ENCODE measurements at regions not wholly inside any gene's neighbourhood (a gene's known extent, or its start where the extent isn't known, plus 50 kb on each side); places are given as distances from the start of the nearest gene placed in this dataset.

DNA sequence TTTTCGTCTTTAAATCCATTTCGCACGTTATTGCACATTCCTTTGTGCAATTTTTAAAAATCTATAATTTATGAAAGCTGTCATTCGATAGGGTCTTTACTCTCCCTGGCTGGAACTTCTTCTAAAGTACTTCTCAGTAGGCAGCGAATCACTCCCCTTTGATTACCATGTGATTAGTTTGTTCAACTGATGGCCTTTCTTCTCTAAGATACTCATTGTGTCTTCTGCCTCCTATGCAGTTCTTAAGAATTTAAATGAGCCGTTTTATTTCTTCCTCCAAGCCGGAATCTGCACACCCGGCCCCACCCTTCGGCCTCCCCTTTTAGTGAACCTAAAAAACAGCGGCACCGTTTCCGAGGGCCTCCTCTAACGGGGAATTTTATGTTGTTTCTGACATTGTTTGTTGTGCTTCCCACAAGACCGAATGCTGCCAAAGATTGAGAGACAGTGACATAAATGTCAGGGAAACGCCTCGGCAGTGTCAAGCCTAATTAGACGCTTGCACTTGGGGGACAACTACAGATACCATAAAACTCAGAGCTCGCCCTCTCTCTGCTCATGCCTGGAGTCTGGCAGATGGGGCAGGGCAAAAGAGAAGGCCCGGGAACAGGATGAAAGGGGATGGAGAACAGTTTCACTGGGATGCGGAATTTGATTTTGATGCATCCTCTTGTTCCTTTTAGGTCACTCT is 255.3 kb downstream of the BCL11A start:
- ATAC-seq, result no peak
- H3K27me3 Mint-ChIP-seq (ENCODE audit: low read depth), result peaks cover 7% of the 10 kb centered on the region
- no peaks in the 10 kb centered on the region for H3K4me1 Mint-ChIP-seq (ENCODE audit: low read depth)
- POLR2A ChIA-PET, result no interaction called here
- no peaks in the 10 kb centered on the region for H3K36me3 Mint-ChIP-seq (ENCODE audit: low read depth)
- H3K4me3 Mint-ChIP-seq, result no peak overlapping the region
- no peaks in the 10 kb centered on the region for H3K9me3 Mint-ChIP-seq (ENCODE audit: insufficient read depth)
- no peak overlapping the region for H3K27ac Mint-ChIP-seq
- no peak for DNase-seq
- CTCF ChIA-PET, result no interaction called here

DNA sequence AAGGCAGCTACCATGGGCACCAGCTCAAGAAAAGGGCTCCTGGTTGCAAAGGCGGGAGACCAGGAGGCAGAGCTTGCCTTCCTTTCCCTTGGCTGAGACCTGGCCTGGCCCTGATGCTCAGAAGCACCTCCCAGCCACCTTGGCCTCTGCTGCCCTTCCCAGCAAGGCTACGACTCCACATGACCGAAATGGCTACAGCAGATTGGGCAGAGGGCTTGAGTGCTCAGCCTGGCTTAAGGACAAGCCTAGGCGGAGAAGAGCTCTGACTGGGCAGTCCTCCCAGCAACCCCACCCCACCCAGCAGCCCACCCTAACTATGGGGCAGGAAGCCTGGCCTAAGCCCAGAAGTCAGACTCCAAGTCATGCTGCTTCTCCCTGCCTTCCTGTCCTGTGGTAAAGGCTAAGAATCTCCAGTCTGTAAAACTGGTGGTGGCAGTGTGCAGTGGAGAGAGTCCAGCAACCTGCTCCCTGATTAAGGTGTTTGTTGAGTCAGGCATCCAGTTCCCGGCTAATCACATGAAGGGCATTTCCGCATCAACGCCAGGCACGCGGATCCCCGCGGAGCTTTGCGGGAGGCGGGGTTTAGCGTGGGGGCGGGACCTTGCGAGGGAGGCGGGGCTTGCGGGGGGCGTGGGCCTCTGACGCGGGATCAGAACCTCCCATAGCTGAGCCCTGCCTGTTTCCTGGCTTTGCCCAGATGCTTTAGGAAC is 256.0 kb downstream of the BCL11A start:
- Mint-ChIP-seq H3K4me3 (no peak overlapping the region), H3K9me3 (ENCODE audit: insufficient read depth) (no peaks in the 10 kb centered on the region), H3K4me1 (ENCODE audit: low read depth) (no peaks in the 10 kb centered on the region), H3K36me3 (ENCODE audit: low read depth) (no peaks in the 10 kb centered on the region), H3K27me3 (ENCODE audit: low read depth) (peaks cover 5% of the 10 kb centered on the region), H3K27ac (no peak overlapping the region)
- CTCF ChIA-PET, result no interaction called here
- DNase-seq (no peak), ATAC-seq (no peak)
- POLR2A ChIA-PET, result no interaction called here

DNA sequence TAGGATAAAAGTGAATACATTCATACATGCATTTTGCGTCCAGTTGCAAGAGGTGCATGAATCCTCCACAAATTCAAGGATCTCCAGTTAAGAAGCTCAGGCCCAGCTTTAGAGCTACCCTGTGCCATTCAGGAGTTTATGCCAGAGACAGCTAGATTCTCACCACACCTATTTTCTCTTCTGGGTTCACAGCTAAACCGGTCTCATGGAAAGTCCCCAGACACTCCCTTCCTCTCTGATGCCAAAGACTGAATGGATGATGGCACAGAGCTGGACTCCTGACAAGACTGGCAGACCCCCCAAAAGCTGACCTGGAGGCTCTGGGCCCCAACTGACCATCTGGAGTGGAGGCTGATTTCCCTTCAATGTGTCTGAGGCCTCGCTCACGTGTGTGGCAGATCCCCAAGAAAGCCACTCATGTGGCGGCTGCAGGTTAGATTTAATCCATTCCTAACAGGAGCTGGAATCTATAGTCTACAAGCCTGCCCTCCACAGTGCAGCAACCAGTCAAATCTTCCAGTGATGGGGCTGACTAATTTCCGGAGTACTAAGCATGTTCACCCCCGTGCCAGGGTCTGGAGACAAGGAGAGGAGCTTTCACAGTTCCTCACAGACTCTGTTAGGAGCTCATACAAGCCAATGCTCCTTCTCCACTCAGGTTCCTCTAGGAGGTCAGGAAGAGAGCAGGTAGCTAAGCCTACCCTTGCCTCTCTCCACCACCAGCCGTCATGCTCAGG is 257.1 kb downstream of the BCL11A start:
- CTCF ChIA-PET, result no interaction called here

DNA sequence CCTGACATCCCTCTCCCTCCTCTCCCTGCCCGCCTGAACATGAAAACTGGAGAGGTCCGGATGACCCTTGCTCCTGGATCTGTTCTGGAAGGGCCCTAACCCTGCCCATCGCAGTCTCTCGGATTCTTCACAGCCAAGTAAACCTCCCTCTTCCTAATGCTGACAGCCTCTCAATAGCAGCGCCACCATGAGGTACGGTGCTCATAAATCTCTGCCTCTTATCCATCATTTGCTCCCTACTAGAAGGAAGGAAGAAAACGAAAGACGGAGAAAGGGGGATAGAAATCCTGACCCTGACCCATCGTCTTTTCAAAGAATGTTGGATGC is 257.9 kb downstream of the BCL11A start:
- ChIA-PET POLR2A (no interaction called here), CTCF (no interaction called here)
- Mint-ChIP-seq H3K27me3 (ENCODE audit: low read depth) (peaks cover 5% of the 10 kb centered on the region), H3K9me3 (ENCODE audit: insufficient read depth) (no peaks in the 10 kb centered on the region), H3K4me3 (no peak overlapping the region), H3K36me3 (ENCODE audit: low read depth) (no peaks in the 10 kb centered on the region), H3K27ac (no peak overlapping the region), H3K4me1 (ENCODE audit: low read depth) (no peaks in the 10 kb centered on the region)
- ATAC-seq (no peak), DNase-seq (no peak)

More for the DNA sequence above, 257.1 kb downstream of the BCL11A start:
- POLR2A ChIA-PET, result no interaction called here
- H3K27me3 Mint-ChIP-seq (ENCODE audit: low read depth), result peaks cover 5% of the 10 kb centered on the region
- no peak overlapping the region for H3K4me3 Mint-ChIP-seq
- H3K27ac Mint-ChIP-seq, result no peak overlapping the region
- DNase-seq, result no peak
- no peak for ATAC-seq
- no peaks in the 10 kb centered on the region for H3K9me3 Mint-ChIP-seq (ENCODE audit: insufficient read depth)
- no peaks in the 10 kb centered on the region for H3K4me1 Mint-ChIP-seq (ENCODE audit: low read depth)
- no peaks in the 10 kb centered on the region for H3K36me3 Mint-ChIP-seq (ENCODE audit: low read depth)

DNA sequence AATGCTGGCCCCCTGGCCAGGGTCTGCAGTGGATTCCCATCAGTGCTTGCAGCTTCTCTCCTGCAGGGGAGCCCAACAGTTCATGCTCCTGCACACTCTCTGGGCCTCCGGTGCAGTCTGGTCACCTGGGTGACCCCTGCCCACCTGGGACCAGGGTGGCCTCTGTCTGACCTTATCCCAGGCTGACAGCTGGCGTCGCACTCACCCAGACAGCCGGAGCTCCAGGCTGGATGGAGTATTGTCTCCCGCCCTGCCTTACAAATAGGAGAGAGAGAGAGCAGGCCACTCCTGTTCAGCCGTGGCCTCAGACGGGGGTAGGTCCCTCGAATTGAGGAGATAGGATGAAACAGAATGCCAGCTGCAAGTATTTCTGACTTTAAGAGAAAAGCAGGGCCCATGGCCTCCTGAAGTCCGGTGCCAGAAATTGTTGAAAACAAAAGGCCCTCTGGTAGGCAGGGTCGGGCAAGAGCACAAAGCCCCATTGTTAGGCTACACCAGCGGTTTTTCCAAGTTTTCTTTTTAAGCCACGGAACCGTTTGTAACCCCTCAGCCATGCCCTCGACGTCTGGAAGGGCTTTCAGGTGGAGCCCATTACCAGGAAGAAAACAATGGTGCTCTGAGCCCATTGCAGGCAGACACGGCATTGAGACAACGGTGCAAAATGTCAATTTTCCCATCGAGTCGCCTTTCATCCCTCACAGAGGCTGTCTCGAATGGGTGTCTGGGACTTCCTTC is 258.4 kb downstream of the BCL11A start:
- ATAC-seq, result no peak
- CTCF ChIA-PET, result no interaction called here
- no peak for DNase-seq
- H3K9me3 Mint-ChIP-seq (ENCODE audit: insufficient read depth), result no peaks in the 10 kb centered on the region
- no peaks in the 10 kb centered on the region for H3K4me1 Mint-ChIP-seq (ENCODE audit: low read depth)
- no peak overlapping the region for H3K4me3 Mint-ChIP-seq
- H3K27me3 Mint-ChIP-seq (ENCODE audit: low read depth), result peaks cover 3% of the 10 kb centered on the region
- no peaks in the 10 kb centered on the region for H3K36me3 Mint-ChIP-seq (ENCODE audit: low read depth)
- no peak overlapping the region for H3K27ac Mint-ChIP-seq
- POLR2A ChIA-PET, result no interaction called here

DNA sequence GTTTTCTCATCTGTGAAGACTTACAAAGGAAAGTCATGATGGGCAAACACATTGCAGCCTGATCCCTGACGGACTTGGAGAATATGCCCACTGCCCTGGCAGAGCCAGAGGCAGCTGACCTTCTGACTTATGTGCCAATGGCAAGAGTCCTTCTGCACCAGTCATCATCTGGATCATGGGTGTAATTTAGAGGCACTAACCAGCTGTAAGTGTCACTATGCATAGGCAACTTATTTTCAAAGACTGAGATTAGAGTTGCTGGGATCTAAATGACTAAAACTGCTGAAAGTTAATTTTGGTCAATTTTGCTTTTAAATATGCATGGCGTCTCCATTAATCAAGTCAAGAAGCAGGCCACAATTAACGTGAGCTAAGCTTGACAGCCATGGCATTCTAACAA is 261.2 kb downstream of the BCL11A start:
- Mint-ChIP-seq H3K4me1 (ENCODE audit: low read depth) (no peaks in the 10 kb centered on the region), H3K27me3 (ENCODE audit: low read depth) (peaks cover 3% of the 10 kb centered on the region), H3K27ac (no peak overlapping the region), H3K9me3 (ENCODE audit: insufficient read depth) (no peaks in the 10 kb centered on the region), H3K36me3 (ENCODE audit: low read depth) (no peaks in the 10 kb centered on the region), H3K4me3 (no peak overlapping the region)
- ATAC-seq (no peak), DNase-seq (no peak)
- ChIA-PET POLR2A (no interaction called here), CTCF (no interaction called here)

DNA sequence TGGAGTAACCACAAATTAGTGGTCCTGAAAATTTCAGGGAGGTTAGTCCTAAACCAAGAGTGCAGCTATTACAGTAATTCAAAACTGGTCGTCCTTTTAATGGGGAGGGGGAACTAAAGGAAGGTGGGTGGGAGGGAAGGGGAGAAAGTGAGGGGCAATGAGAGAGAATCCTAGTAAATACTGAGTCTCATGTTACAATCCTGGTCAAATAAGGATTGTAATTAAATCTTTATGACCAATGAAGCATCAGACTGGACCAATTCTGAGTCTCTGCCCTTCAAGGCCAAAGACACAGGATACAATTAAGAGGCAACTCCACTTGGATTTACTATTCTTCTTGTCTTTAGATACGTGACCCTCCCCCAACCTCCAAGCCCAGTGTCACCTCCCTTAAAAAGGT is 262.9 kb downstream of the BCL11A start:
- CTCF ChIA-PET, result no interaction called here
- ATAC-seq, result no peak

DNA sequence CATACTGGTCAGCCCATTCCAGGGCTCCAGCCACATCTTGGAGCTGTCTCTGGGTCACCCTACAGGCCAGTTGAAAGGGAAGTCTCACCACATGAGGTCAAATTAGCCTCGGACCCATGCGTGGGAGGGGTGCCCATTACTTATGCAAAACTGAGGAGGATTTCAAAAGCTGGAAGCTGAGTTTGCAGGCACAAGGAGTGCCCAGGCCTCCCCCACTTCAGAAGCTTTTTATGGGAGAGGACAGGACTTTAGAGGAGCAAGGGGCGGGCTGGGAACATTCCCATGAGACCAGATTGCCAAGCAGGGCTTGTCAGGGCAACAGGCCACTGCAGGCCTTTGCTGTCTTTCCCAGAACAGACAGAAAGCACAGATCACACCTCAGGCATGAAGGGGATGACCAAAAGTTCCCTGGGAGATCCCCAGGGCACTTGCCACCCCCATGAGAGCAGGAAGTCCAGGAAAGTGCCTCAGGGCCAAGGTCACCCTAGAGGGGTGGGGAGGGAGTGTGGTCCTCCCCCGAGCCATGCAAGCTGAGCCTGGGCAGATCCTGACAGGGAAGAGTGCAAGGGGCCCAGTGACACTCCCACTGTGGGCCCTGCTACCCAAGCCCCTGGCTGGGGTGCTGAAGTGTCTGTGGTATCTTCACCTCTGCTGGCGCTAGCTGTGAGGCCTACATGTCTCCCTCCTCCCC is 267.7 kb downstream of the BCL11A start:
- ChIA-PET POLR2A (no interaction called here), CTCF (no interaction called here)
- H3K9me3 Mint-ChIP-seq (ENCODE audit: insufficient read depth), result no peaks in the 10 kb centered on the region
- H3K27ac Mint-ChIP-seq, result no peak overlapping the region
- no peak overlapping the region for H3K4me3 Mint-ChIP-seq
- no peaks in the 10 kb centered on the region for H3K36me3 Mint-ChIP-seq (ENCODE audit: low read depth)
- ATAC-seq (no peak), DNase-seq (no peak)
- peaks cover 3% of the 10 kb centered on the region for H3K27me3 Mint-ChIP-seq (ENCODE audit: low read depth)
- H3K4me1 Mint-ChIP-seq (ENCODE audit: low read depth), result no peaks in the 10 kb centered on the region

More for the DNA sequence above, 262.9 kb downstream of the BCL11A start:
- no peak overlapping the region for H3K27ac Mint-ChIP-seq
- no peak for DNase-seq
- H3K4me1 Mint-ChIP-seq (ENCODE audit: low read depth), result no peaks in the 10 kb centered on the region
- no peaks in the 10 kb centered on the region for H3K9me3 Mint-ChIP-seq (ENCODE audit: insufficient read depth)
- no peaks in the 10 kb centered on the region for H3K36me3 Mint-ChIP-seq (ENCODE audit: low read depth)
- POLR2A ChIA-PET, result no interaction called here
- H3K27me3 Mint-ChIP-seq (ENCODE audit: low read depth), result peaks cover 3% of the 10 kb centered on the region
- no peak overlapping the region for H3K4me3 Mint-ChIP-seq

DNA sequence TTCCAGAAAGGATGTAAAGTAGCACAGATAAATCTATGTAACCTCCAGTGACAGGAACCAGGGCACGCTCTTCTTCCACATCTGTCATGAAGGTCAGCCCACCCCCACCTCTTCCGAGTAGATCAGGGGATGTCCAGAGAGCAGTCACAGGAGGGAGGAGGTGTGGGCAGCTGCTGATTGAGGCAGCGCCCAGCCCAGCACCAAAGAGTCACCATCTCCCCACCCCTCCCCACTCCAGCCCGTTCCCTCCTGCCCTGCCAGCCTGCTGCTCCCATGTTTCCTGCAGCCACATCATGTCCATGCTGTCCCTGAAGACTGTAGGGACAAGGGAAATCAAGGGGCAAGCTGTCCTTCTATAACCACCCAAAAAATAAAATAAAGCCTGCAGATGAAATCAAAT is 269.8 kb downstream of the BCL11A start:
- DNase-seq (no peak), ATAC-seq (no peak)
- ChIA-PET CTCF (no interaction called here), POLR2A (no interaction called here)
- no peaks in the 10 kb centered on the region for H3K36me3 Mint-ChIP-seq (ENCODE audit: low read depth)
- no peak overlapping the region for H3K27ac Mint-ChIP-seq
- H3K9me3 Mint-ChIP-seq (ENCODE audit: insufficient read depth), result no peaks in the 10 kb centered on the region
- H3K4me1 Mint-ChIP-seq (ENCODE audit: low read depth), result no peaks in the 10 kb centered on the region
- no peak overlapping the region for H3K4me3 Mint-ChIP-seq
- peaks cover 3% of the 10 kb centered on the region for H3K27me3 Mint-ChIP-seq (ENCODE audit: low read depth)

DNA sequence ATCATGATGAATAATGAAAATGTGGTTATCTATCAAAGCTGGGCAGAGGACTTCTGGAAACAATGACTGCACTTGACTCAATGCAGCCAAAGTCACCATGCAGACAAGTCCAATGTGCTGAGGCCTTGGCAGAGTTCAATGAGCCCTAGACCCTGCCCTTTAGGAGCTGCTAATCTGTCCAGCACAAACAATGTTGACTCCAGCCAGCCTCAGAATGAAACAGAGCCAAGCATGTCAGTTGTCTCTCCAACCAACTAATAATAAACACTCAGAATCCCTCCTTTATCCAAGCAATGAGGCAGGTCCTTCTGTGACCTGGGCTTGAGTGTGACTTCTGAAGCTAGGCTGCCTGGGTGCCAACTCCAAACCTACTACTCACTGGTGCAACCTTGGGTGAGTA is 270.6 kb downstream of the BCL11A start:
- DNase-seq (no peak), ATAC-seq (no peak)
- no peak overlapping the region for H3K4me3 Mint-ChIP-seq
- POLR2A ChIA-PET, result no interaction called here
- H3K4me1 Mint-ChIP-seq (ENCODE audit: low read depth), result no peaks in the 10 kb centered on the region
- no peaks in the 10 kb centered on the region for H3K9me3 Mint-ChIP-seq (ENCODE audit: insufficient read depth)
- CTCF ChIA-PET, result no interaction called here
- H3K36me3 Mint-ChIP-seq (ENCODE audit: low read depth), result no peaks in the 10 kb centered on the region
- peaks cover 3% of the 10 kb centered on the region for H3K27me3 Mint-ChIP-seq (ENCODE audit: low read depth)
- H3K27ac Mint-ChIP-seq, result no peak overlapping the region

DNA sequence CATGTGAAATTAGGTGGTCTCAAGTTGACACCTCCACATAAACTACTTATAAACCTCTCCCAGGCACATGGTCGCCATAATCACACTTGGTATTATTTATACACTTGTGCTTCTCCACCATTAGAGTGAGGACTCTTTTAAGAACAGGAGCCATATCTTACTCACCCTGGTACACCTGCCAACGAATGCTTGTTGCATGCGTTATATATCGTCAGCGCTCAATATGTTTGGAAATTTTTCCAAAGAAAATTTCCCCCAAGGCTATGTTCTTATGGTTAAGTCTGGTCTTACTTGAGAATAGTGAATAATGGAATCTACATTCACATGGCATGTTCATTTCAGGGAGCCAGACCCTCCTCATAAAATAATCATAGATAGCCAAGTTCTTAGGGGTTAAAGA is 271.7 kb downstream of the BCL11A start:
- peaks cover 3% of the 10 kb centered on the region for H3K27me3 Mint-ChIP-seq (ENCODE audit: low read depth)
- ATAC-seq, result no peak
- H3K36me3 Mint-ChIP-seq (ENCODE audit: low read depth), result no peaks in the 10 kb centered on the region

DNA sequence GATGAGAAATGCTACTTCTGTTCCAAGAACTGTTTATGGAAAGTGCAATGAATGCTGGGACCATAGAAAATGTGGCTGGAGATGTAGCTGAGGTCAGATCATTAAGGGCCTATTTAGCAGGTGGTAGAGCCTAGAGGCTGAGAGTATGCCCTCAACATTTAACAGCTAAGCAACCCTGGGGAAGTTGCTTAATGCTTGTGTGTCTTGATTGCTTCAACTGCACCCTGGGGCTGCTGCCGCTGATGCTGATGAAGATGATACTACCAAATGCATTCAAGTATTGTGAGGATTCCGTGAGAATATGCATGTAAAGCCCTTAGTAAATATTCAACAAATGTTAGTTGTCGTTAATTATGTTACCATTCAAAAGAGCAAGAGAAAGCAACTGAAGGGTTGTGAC is 273.2 kb downstream of the BCL11A start:
- no peaks in the 10 kb centered on the region for H3K4me1 Mint-ChIP-seq (ENCODE audit: low read depth)
- ChIA-PET CTCF (no interaction called here), POLR2A (no interaction called here)
- H3K9me3 Mint-ChIP-seq (ENCODE audit: insufficient read depth), result no peaks in the 10 kb centered on the region
- no peak overlapping the region for H3K27ac Mint-ChIP-seq
- ATAC-seq, result no peak
- DNase-seq, result no peak
- H3K36me3 Mint-ChIP-seq (ENCODE audit: low read depth), result no peaks in the 10 kb centered on the region
- no peak overlapping the region for H3K4me3 Mint-ChIP-seq
- H3K27me3 Mint-ChIP-seq (ENCODE audit: low read depth), result peaks cover 3% of the 10 kb centered on the region

More for the DNA sequence above, 271.7 kb downstream of the BCL11A start:
- ChIA-PET POLR2A (no interaction called here), CTCF (no interaction called here)
- DNase-seq, result no peak
- H3K9me3 Mint-ChIP-seq (ENCODE audit: insufficient read depth), result no peaks in the 10 kb centered on the region
- no peak overlapping the region for H3K4me3 Mint-ChIP-seq
- no peaks in the 10 kb centered on the region for H3K4me1 Mint-ChIP-seq (ENCODE audit: low read depth)
- no peak overlapping the region for H3K27ac Mint-ChIP-seq

All from activated CD8-positive, alpha-beta T cell treated with anti-CD3 and anti-CD28 coated beads, Interleukin-2, amount 10 ng/mL, durations not matched to agents 7 days and 5 days (primary cell).